Activated CD8-positive, alpha-beta memory T cell treated with anti-CD3 and anti-CD28 coated beads for 36 hours (primary cell): ENCODE measurements at regions not wholly inside any gene's neighbourhood (a gene's known extent, or its start where the extent isn't known, plus 50 kb on each side); places are given as distances from the start of the nearest gene placed in this dataset.

Experiments
- CTCF ChIA-PET: fragments of 350-600 bp; sonication (Branson Sonifier 250); formaldehyde crosslinking; loops from one replicate; lab custom pipeline; 2021; ENCODE audit warnings: antibody characterized with exemption; lab: Charles Lee
- POLR2A ChIA-PET: fragments of 350-600 bp; sonication (Branson Sonifier 250); formaldehyde crosslinking; loops from one replicate; lab custom pipeline; 2021; ENCODE audit warnings: antibody characterized with exemption; lab: Charles Lee

- ChIA-PET CTCF (no interaction called here), POLR2A (interaction anchor here (0.6 kb wide), 1 partner anchor 36 kb away, joined by 5 read pairs; no protein-coding TSS in a partner anchor)
These were observed 53.0 kb upstream of the ADORA3 start for GRCh38 chr1:111556325-111557037.

- POLR2A ChIA-PET = no interaction called here
These were observed 56.4 kb upstream of the ADORA3 start for GRCh38 chr1:111559736-111560279.

GRCh38 chr1:111561328-111561727, 57.9 kb upstream of the ADORA3 start:
- CTCF ChIA-PET = no interaction called here
- POLR2A ChIA-PET = no interaction called here

More at GRCh38 chr1:111559736-111560279, 56.4 kb upstream of the ADORA3 start:
- CTCF ChIA-PET = interaction anchor here (0.9 kb wide), 1 partner anchor 52 kb away, joined by 3 read pairs; no protein-coding TSS in a partner anchor

- POLR2A ChIA-PET = no interaction called here
- CTCF ChIA-PET = interaction anchor here (0.7 to 1.9 kb wide), 2 partner anchors 12 to 147 kb away, joined by 3 to 4 read pairs; no protein-coding TSS in a partner anchor
These were observed 56.0 kb upstream of the RAP1A start for GRCh38 chr1:111563619-111564018.

- CTCF ChIA-PET = interaction anchor here (0.7 kb wide), 1 partner anchor 28 kb away, joined by 3 read pairs; no protein-coding TSS in a partner anchor
- POLR2A ChIA-PET = no interaction called here
These were observed 54.5 kb upstream of the RAP1A start for GRCh38 chr1:111565079-111565478.

- ChIA-PET POLR2A (no interaction called here), CTCF (no interaction called here)
These were observed 53.6 kb upstream of the RAP1A start for GRCh38 chr1:111565968-111566367.

GRCh38 chr1:111568160-111568647, 51.4 kb upstream of the RAP1A start:
- CTCF ChIA-PET = interaction anchor here (0.6 kb wide), 1 partner anchor 15 kb away, joined by 3 read pairs; no protein-coding TSS in a partner anchor
- POLR2A ChIA-PET = no interaction called here
